Keratinocyte (primary cell): ENCODE measurements at regions not wholly inside any gene's neighbourhood (a gene's known extent, or its start where the extent isn't known, plus 50 kb on each side); places are given as distances from the start of the nearest gene placed in this dataset.

Experiments used
- DNase-seq: peaks from one replicate; pipeline ENCODE4 v3.0.0-alpha.2; 2011; ENCODE audit warnings: low read depth, missing footprints, low spot score
- FAIRE-seq: peaks from 2 replicates; lab custom pipeline; 2011; peaks lifted over from hg19 to GRCh38; lab: Jason Lieb, UNC
- H2AFZ ChIP-seq: 2 replicates; pipeline ENCODE4 v1.6.0; 2012; ENCODE audit warnings: low read length, control low read depth, inconsistent platforms; ENCODE audit not compliant: control insufficient read depth
- H3K27ac ChIP-seq: 2 replicates; pipeline ENCODE4 v1.5.1; 2011; ENCODE audit warnings: low read length; ENCODE audit not compliant: control insufficient read depth, insufficient read depth
- H3K27me3 ChIP-seq: 3 replicates; pipeline ENCODE4 v1.6.0; 2011; ENCODE audit warnings: low read length; ENCODE audit not compliant: control insufficient read depth, insufficient read depth; ENCODE audit errors: extremely low read depth
- H3K36me3 ChIP-seq, 2 experiments: 2 replicates in 1 of 2; 3 replicates in 1 of 2; pipeline ENCODE4 v1.5.1; 2011; ENCODE audit warnings: low read length in 2 of 2, mild to moderate bottlenecking in 1 of 2; ENCODE audit not compliant: control insufficient read depth in 2 of 2, insufficient read depth in 2 of 2; ENCODE audit errors: extremely low read depth in 1 of 2
- H3K4me1 ChIP-seq: 3 replicates; pipeline ENCODE4 v1.5.1; 2011; ENCODE audit warnings: low read length; ENCODE audit not compliant: control insufficient read depth, insufficient read depth; ENCODE audit errors: extremely low read depth
- H3K4me2 ChIP-seq: 3 replicates; pipeline ENCODE4 v1.6.0; 2011; ENCODE audit warnings: low read depth, low read length; ENCODE audit not compliant: control insufficient read depth, insufficient read depth; ENCODE audit errors: extremely low read depth
- H3K4me3 ChIP-seq, 3 experiments: fragments of 200-600 bp in 1 of 3; sonication (generic) in 1 of 3; 2 replicates in 2 of 3; 3 replicates in 1 of 3; pipeline ENCODE4 v1.5.1; 2011 to 2016; ENCODE audit warnings: low read length in 3 of 3, mild to moderate bottlenecking in 3 of 3, control low read depth in 2 of 3, inconsistent platforms in 1 of 3, low read depth in 1 of 3, mixed read lengths in 1 of 3, mixed run types in 1 of 3, moderate library complexity in 1 of 3; ENCODE audit not compliant: control insufficient read depth in 2 of 3, insufficient read depth in 2 of 3; ENCODE audit errors: extremely low read depth in 1 of 3
- H3K79me2 ChIP-seq: 2 replicates; pipeline ENCODE4 v1.6.0; 2012; ENCODE audit warnings: low read length; ENCODE audit not compliant: control insufficient read depth, insufficient read depth
- H3K9ac ChIP-seq: 3 replicates; pipeline ENCODE4 v1.6.0; 2011; ENCODE audit warnings: low read length; ENCODE audit not compliant: control insufficient read depth, insufficient read depth; ENCODE audit errors: extremely low read depth
- H3K9me1 ChIP-seq: 3 replicates; pipeline ENCODE4 v1.6.0; 2011; ENCODE audit warnings: low read length; ENCODE audit not compliant: control insufficient read depth, insufficient read depth; ENCODE audit errors: extremely low read depth
- H3K9me3 ChIP-seq: 2 replicates; pipeline ENCODE4 v1.5.1; 2012; ENCODE audit warnings: low read depth, low read length; ENCODE audit not compliant: control insufficient read depth
- H4K20me1 ChIP-seq: 3 replicates; pipeline ENCODE4 v1.6.0; 2011; ENCODE audit warnings: low read length; ENCODE audit not compliant: control insufficient read depth, insufficient read depth; ENCODE audit errors: extremely low read depth
- CTCF ChIP-seq, 3 experiments: IDR thresholded peaks in 1 of 3; conservative IDR thresholded peaks in 1 of 3; optimal IDR thresholded peaks in 1 of 3; 2 replicates in 2 of 3; 3 replicates in 1 of 3; pipeline versions ENCODE3 to v1.5.1; 2011; ENCODE audit warnings: low read length in 3 of 3, mild to moderate bottlenecking in 3 of 3, moderate library complexity in 2 of 3, control low read depth in 1 of 3, inconsistent platforms in 1 of 3; ENCODE audit not compliant: insufficient read depth in 2 of 3; ENCODE audit errors: extremely low read depth in 1 of 3
- EZH2 ChIP-seq: IDR thresholded peaks from one replicate; pipeline ENCODE4 v1.6.1; 2012; ENCODE audit warnings: inconsistent platforms, mild to moderate bottlenecking, low read length, moderate library complexity
- dilution Hi-C: fragments of 300-500 bp; cut with MboI; formaldehyde crosslinking; loops from one replicate; pipeline ENCODE4 v1.7.0; 2020; ENCODE audit warnings: low sequenced_read_pairs; ENCODE audit not compliant: extremely low pct_ligation_motif_present

- H4K20me1 ChIP-seq = no peaks in the 10 kb centered on the region
- TF ChIP-seq EZH2 (no peak), CTCF (optimal IDR thresholded peaks at IDR 0.05 in 1 of 3, IDR thresholded peaks at IDR 0.05 in 1 of 3, conservative IDR thresholded peaks at IDR 0.05 in 1 of 3; ENCODE audit: extremely low read depth in 1 of 3, insufficient read depth in 2 of 3, low read length in 3 of 3) (no peak)
- H3K9me3 ChIP-seq = no peaks in the 10 kb centered on the region
- no peak overlapping the region for H3K4me3 ChIP-seq
- no peak for DNase-seq
- no peak overlapping the region for H3K4me2 ChIP-seq
- no peaks in the 10 kb centered on the region for H3K27me3 ChIP-seq
- H3K27ac ChIP-seq = no peak overlapping the region
- dilution Hi-C loops = no loop called here
- no peaks in the 10 kb centered on the region for H3K79me2 ChIP-seq
- no peak for FAIRE-seq
- no peaks in the 10 kb centered on the region for H3K4me1 ChIP-seq
- no peak overlapping the region for H2AFZ ChIP-seq
- H3K9ac ChIP-seq = no peak overlapping the region
- H3K9me1 ChIP-seq = no peaks in the 10 kb centered on the region
- H3K36me3 ChIP-seq = no peaks in the 10 kb centered on the region
These were observed 861.9 kb upstream of the SLITRK1 start for GRCh38 chr13:84744203-84744602.

- no peak overlapping the region for H3K9ac ChIP-seq
- H3K4me1 ChIP-seq = no peaks in the 10 kb centered on the region
- no peaks in the 10 kb centered on the region for H3K36me3 ChIP-seq
- no peak overlapping the region for H3K4me2 ChIP-seq
- no peaks in the 10 kb centered on the region for H3K9me1 ChIP-seq
- DNase-seq (no peak), FAIRE-seq (no peak)
- dilution Hi-C loops = no loop called here
- TF ChIP-seq EZH2 (no peak), CTCF (optimal IDR thresholded peaks at IDR 0.05 in 1 of 3, IDR thresholded peaks at IDR 0.05 in 1 of 3, conservative IDR thresholded peaks at IDR 0.05 in 1 of 3; ENCODE audit: extremely low read depth in 1 of 3, insufficient read depth in 2 of 3, low read length in 3 of 3) (no peak)
- no peak overlapping the region for H3K27ac ChIP-seq
- H4K20me1 ChIP-seq = no peaks in the 10 kb centered on the region
- H3K9me3 ChIP-seq = no peaks in the 10 kb centered on the region
- H3K4me3 ChIP-seq = no peak overlapping the region
- H2AFZ ChIP-seq = no peak overlapping the region
- no peaks in the 10 kb centered on the region for H3K79me2 ChIP-seq
- no peaks in the 10 kb centered on the region for H3K27me3 ChIP-seq
These were observed 859.0 kb upstream of the SLITRK1 start for GRCh38 chr13:84741253-84741652.
